Daoy (cell line): ENCODE measurements at regions not wholly inside any gene's neighbourhood (a gene's known extent, or its start where the extent isn't known, plus 50 kb on each side); places are given as distances from the start of the nearest gene placed in this dataset.
"Not testable (repeated sequence)": the region's sequence is repeated elsewhere in the genome, so short reads cannot be mapped to it uniquely, and the experiment has no call there.

Experiments
- DNase-seq: peaks from one replicate; pipeline ENCODE4 v3.0.0-alpha.2; 2015; ENCODE audit warnings: low read depth

DNA sequence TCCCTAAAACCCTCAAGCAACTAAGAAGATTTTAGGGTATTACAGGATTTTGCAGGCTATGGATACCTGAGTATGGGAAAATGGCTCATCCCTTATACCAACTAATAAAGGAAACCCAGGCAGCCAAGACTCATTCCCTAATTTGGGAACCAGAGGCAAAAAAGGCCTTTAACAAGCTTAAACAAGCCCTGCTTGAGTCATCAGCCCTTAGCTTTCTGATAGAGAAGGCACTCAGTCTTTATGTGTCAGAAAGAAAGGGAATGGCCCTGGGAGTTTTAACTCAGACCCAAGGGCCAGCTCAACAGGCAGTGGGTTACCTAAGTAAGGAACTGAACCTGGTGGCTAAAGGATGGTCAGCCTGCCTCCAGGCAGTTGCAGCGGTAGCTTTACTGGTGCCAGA lies 96.9 kb upstream of the RMP24 start:
- DNase-seq = no peak

DNA sequence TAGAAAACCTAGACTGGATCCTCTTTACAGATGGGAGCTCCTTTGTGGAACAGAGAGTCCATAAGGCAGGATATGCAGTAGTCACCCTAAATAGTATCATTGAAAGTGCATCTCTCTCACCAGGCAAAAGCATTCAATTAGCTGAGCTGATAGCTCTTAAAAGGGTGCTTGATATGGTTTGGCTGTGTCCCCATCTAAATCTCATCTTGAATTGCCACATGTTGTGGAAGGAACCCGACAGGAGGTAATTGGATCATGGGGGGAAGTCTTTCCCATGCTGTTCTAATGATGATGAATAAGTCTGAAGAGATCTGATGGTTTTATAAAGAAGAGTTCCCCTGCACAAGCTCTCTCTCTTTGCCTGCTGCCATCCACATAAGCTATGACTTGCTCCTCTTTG lies 96.2 kb upstream of the RMP24 start:
- DNase-seq = no peak

DNA sequence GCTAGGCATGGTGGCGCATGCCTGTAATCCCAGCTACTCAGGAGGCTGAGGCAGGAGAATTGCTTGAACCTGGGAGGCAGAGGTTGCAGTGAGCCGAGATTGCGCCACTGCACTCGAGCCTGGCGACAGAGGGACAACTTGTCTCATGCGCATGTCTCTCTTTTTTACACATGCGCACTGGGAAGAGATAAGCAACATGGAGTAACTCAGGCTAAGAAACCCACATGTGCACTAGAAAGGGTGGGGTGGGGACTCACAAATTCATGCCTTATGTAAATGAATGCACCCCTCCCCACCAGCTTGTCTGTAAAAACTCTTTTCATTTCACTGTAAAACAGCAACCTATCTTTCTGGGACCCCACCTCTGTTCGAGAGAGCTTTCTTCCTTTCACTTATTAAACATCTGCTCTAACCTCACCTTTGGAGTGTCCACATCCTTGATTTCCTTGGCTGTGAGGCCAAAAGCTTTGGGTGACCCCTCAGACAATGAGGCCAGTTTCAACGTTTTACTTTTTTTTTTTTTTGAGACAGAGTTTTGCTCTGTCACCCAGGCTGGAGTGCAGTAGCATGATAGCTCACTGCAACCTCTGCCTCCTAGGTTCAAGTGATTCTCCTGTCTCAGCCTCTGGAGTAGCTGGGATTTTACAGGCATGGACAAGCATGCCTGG lies 91.6 kb upstream of the RMP24 start:
- DNase-seq = no peak

DNA sequence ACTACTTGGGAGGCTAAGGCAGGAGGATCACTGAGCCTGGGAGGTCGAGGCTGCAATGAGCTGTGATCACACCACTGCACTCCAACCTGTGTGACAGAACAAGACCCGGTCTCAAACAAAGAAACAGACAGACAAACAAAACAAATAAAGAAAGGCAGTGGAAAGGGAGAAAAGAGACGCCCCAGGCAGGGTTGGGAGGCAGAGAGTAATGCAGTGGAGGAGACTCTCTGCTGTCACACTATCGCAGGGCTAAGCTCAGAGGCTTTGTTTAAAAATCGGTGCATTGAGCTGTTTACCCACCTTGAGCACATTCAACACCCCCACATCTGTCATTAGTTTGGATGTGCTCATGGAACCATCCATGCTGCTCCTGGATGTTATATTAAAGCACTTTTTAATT lies 84.2 kb upstream of the RMP24 start:
- no peak for DNase-seq

DNA sequence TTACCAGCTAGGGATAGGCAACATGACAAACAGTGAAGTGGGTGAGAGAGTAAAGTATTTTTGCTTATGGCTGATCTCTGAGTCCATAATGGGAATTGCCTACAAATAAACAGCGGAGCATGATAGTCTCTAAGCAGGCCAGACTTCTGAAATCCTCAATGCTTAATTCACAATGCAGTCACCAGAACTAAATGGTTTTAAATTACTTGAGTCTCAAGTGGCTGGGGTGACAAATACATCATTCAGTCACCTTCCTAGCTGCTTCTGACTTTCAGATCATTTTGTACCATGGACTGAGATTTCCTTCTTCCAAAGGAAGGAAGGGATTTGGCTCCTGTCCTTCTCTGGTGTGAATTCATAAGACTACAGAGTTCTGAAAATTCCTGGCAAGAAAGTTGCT lies 82.8 kb upstream of the RMP24 start:
- DNase-seq = no peak

DNA sequence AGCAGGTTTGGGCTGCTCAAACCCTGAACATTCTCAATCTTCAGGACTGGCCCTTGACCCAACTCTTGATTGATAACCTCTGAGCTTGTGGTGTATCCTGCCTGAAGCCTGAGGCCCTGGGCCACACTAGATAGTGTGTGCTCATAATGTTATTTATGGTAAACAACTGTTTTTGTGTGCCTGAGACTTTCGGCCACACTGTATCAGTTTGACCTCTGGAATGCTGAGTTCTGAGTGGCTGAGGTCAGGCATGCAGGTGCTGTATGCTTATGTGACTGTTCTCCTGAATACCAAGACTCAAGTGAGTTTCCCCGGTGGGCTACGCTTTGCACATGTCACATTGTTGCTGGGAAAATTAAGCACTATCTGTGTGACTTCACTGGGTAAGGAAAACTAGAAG lies 82.2 kb upstream of the RMP24 start:
- no peak for DNase-seq

DNA sequence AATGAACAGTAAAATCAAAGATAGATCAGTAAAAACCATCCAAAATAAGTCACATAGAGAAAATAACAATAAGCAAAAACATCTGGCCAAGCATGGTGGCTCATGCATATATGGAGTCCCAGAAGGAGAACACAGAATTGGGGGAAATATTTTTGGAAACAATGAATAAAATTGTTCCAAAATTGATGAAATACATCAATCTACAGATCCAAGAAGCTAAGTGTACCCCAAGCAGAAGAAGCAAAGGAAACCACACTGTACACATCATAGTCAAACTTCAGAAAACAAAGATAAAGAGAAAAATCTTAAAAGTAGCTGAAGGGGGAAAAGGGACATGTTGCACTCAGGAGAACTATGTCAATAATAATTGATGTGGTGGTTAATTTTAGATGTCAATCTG lies 80.4 kb upstream of the RMP24 start:
- DNase-seq = no peak

DNA sequence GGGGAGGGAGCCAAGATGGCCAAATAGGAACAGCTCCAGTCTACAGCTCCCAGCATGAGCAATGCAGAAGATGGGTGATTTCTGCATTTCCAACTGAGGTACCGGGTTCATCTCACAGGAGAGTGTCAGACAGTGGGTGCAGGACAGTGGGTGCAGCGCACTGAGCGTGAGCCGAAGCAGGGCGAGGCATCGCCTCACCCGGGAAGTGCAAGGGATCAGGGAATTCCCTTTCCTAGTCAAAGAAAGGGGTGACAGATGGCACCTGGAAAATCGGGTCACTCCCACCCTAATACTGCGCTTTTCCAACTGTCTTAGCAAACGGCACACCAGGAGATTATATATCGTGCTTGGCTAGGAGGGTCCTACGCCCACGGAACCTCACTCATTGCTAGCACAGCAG lies 75.0 kb upstream of the RMP24 start:
- not testable (repeated sequence) for DNase-seq

DNA sequence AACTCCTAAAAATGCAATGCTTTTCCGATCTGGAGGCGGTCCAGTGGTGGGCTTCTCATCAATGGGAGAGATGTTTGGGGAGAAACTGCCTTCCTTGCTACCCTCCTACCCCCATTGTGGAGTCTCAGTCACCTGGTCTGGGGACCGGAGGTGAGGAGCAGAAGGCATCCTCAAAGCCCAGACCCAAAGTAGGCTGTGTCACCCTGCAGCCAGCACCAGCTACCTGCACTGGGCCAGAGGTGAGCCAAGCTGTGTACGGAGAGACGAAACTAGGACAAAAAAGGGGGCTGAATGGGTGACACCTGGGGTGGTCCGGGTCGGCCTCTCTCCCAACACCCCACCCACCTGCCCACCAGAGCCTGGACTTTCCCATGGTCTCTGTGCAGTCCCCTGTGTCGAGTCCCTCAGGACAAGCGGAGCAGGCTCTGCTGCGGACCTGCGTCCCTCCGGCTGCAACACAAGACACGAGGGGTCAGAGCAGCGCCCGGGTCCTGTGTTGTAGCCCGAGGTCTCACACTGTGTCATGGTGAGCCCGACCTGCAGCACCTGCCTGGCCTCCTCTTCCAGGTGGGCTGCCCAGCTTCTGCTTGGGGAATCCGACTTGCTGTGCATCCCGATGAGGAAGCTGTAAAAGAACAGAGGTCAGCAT lies 68.0 kb upstream of the RMP24 start:
- DNase-seq = no peak

DNA sequence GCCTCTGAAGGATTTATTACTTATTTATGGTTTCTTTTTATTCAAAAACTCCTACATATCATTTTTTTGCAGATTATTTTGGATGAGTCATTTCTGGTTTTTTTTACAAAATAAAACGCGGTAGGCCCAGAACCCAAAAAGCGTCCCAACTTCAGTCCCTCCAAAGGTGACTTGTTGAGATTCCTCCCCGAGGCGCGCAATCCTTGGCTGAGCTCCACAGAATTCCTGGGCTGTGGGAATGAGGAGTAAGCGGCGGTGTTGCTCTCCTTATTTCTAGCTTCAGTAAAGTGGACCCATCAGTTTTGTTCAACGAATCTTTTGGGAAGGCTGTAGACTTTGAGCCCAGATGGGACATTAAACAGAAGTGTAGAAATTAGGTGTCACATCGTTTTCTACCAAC lies 67.0 kb upstream of the RMP24 start:
- peak; percentile 9 for DNase-seq

DNA sequence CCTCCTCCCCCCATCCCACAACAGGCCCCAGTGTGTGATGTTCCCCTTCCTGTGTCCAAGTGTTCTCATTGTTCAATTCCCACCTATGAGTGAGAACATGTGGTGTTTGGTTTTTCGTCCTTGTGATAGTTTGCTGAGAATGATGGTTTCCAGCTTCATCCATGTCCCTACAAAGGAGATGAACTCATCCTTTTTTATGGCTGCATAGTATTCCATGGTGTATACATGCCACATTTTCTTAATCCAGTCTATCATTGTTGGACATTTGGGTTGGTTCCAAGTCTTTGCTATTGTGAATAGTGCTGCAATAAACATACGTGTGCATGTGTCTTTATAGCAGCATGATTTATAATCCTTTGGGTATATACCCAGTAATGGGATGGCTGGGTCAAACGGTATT lies 66.2 kb upstream of the RMP24 start:
- not testable (repeated sequence) for DNase-seq

DNA sequence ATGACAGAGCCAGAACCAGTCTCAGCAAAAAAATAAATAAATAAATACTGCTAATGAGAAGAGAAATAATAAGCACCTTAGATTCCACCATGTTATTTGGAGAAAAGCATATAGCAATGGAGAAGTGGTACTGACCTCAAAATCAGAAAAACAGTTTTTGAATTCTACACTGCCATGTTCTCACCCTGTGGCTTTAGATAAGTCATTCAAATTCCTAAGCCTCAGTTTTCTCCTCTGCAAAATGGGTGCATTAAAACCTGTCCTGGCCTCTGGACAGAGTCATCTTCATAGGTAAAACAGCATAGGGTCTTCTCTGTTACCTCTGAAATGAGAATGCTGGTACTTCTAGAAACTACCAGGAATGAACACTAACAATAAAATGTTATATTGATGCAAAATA lies 62.2 kb upstream of the RMP24 start:
- DNase-seq = no peak

DNA sequence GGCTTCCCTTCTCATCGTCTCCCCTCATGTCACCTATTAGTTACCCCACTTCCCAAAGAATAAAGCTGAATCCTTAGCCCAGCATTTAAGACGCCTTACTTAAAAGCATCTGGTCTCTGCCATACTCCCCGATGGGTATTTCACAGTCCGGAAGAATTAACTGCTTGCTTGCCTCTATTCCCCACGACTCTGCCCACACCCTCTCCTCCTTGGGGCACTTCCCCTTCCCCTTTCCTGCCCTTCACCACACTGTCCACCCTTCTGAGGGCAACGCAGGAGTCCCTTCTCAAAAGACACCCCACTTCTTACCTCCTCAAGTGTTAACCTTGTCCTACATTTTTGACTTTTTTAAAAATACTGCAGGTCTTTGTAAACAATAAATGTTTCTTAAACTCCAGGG lies 60.1 kb upstream of the RMP24 start:
- no peak for DNase-seq

DNA sequence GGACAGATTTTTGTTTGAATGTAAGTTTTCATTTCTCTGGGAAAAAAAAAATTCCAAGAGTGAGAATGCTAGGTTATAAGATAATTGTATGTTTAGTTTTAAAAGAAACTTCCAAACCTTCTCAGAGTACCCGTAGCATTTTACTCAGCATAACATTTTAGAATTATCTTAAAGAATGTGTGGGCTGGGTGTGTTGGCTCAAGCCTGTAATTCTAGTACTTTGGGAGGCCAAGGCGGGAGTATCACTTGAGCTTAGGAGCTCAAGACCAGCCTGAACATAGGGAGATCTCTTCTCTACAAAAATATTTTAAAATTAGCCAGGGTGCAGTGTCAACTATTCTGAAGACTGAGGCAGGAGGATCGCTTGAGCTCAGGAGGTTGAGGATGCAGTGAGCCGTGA lies 57.4 kb upstream of the RMP24 start:
- DNase-seq = no peak

DNA sequence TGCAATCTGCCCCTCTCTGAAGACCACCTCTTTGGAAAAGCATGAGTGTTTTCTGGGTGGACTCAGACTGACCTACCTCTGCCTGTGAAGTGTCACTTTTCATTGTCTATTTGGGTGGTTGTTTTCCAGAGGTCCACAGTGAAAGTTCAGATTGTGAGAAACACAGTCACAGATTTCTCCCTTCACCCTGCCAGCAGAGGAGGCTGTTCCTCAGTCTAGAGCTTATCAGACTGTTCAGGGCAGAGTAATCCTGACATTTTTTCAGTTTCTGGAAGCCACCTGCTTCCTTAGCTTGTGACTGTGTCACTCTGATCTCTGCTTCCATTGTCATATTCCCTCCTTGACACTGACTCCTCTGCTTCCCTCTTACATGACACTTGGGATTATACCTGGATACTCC lies 55.4 kb upstream of the RMP24 start:
- DNase-seq = no peak

DNA sequence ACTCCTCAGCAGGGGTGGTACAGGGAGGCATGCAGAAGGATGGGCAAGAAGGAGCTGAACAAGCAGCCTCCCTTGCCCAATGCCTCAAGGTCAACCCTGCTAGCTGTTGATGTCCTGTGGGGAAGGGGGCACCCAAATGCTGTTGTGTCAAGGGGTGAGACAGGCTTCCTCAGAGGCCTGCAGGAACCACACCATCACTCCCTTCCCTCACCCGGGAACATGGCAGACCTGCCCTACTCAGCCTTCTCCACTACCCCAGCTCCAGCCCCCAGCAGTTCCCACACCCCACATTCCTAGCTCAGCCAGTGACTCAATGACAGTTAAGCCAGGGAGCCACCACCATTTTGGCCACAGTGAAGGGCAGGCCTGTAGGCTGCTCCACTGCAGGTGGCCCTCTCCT lies 53.9 kb upstream of the RMP24 start:
- no peak for DNase-seq

DNA sequence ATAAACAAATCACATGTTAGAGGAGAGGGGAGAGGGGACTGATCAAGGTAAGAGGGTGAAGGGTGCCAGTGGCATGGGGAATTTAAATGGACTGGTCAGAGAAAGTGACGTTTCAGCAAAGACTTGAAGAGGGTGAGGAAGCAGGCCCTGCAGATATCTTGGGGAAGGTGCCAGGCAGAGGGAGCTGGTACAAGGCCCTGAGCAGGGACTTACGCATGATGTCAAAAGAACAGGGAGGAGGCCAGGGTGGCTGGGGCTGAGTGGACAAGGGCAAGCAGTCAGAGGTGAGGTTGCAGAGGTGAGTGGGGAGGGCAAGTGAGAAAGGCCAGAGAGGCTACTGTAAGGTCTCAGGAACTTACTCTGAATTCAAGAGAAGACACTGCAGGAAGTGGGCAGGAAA lies 53.3 kb upstream of the RMP24 start:
- no peak for DNase-seq

DNA sequence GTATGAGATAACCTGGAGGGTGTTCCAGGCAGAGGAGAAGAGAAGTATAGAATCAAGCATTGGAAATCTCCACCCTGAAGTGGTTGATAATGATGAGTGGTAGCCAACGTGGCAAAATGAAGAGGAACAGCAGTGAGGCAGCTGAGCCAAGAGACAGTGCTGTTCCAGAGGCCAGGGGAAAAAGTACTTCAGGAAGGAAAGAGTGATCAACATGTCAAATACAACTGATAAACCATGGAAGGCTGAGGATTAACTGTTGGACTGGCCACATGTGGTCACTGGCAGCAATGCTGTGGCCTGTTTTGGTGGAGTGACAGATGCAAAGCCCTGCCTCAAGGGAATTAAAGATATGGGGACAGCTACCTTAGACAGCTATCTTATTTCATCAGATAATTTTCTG lies 51.9 kb upstream of the RMP24 start:
- no peak for DNase-seq
